Heart left ventricle (tissue), 16 donors: ENCODE measurements at regions not wholly inside any gene's neighbourhood (a gene's known extent, or its start where the extent isn't known, plus 50 kb on each side); places are given as distances from the start of the nearest gene placed in this dataset.

ENCODE experiments used
- ATAC-seq, 4 donors: fragments of 200-7000 bp; cut with Tn5 transposase; one replicate each; pipeline ENCODE4 v1.9.1; 2020 to 2022; ENCODE audit warnings: moderate library complexity in 4 of 4, mild to moderate bottlenecking in 3 of 4, moderate number of reproducible peaks in 1 of 4
- DNase-seq, 5 donors: peaks; one replicate each; pipeline ENCODE4 v3.0.0-alpha.2; 2020
- H3K27ac ChIP-seq, 12 donors: fragments of 200-600 bp; sonication (generic) in 4 of 12; one replicate each; pipeline versions ENCODE4 v1.5.0 to v1.8.0; 2016 to 2022; ENCODE audit warnings: mild to moderate bottlenecking in 2 of 12
- H3K27me3 ChIP-seq, 9 donors: fragments of 200-600 bp; sonication (generic) in 2 of 9; one replicate each; pipeline versions ENCODE4 v1.5.1 to v1.8.0; 2016 to 2022; ENCODE audit warnings: mild to moderate bottlenecking in 3 of 9
- H3K36me3 ChIP-seq, 9 donors: fragments of 200-600 bp; sonication (generic) in 2 of 9; one replicate each; pipeline versions ENCODE4 v1.5.0 to v1.8.0; 2018 to 2022; ENCODE audit warnings: mild to moderate bottlenecking in 2 of 9
- H3K4me1 ChIP-seq, 12 donors: fragments of 200-600 bp; sonication (generic) in 4 of 12; one replicate each; pipeline versions ENCODE4 v1.5.0 to v1.8.0; 2016 to 2022; ENCODE audit warnings: mild to moderate bottlenecking in 3 of 12
- H3K4me3 ChIP-seq, 12 donors: fragments of 200-600 bp; sonication (generic) in 4 of 12; one replicate each; pipeline versions ENCODE4 v1.5.0 to v1.8.0; 2017 to 2022; ENCODE audit warnings: mild to moderate bottlenecking in 9 of 12, moderate library complexity in 4 of 12
- H3K9me3 ChIP-seq, 12 donors: fragments of 200-600 bp; sonication (generic) in 4 of 12; one replicate each; pipeline versions ENCODE4 v1.5.0 to v1.8.0; 2016 to 2022; ENCODE audit warnings: mild to moderate bottlenecking in 1 of 12
- CTCF ChIP-seq, 12 donors: fragments of 200-600 bp; sonication (generic) in 4 of 12; IDR thresholded peaks; one replicate each; pipeline versions ENCODE4 v1.5.0 to v1.8.0; 2018 to 2022; ENCODE audit warnings: antibody characterized with exemption in 12 of 12, mild to moderate bottlenecking in 5 of 12
- POLR2A ChIP-seq, 2 donors: fragments of 450-650 bp; IDR thresholded peaks; one replicate each; pipeline ENCODE4 v1.6.1; 2017; ENCODE audit warnings: antibody characterized with exemption in 2 of 2, mild to moderate bottlenecking in 2 of 2, moderate library complexity in 2 of 2
- WGBS, 4 donors: extraction: QIAGEN DNeasy Blood & Tissue Kit in 2 of 4; methylation state at CpG; one replicate each; pipeline versions ENCODE4 v1.1.5 to v1.1.7; 2013 to 2018; 5-methylcytosine and 5-hydroxymethylcytosine counted together
- intact Hi-C, 10 donors: fragments of 100-400 bp; cut with DNase I; formaldehyde crosslinking; loops; one replicate each; pipeline versions ENCODE4 v1.11.1 to v1.14.2; 2022
- donor health status: ischemic (EF 13 %, LVEDD 7.1; RV severe dilation, severe dysfunction).
- donor health status: healthy with polysubstance abuse.
- donor health status: DM: no; HTN: yes; CAD: no.
- donor health status: DM: no; HTN: no; CAD: no.
- donor health status: ischemic (EF 25% LVEDD 6.9; RV normal size, moderate dysfunction).
- donor health status: ischemic (EF 25% LVEDD 5.7; RV mildly dilated, moderate dysfunction).
- donor health status: healthy.
- donor health status: DM: yes; HTN: yes; CAD: no.
- donor health status: ischemic (EF 35%, LVEDD 5.7; RV mildly dilated, moderate dysfunction).
- donor health status: nonischemic (EF 11% LVEDD 7.7; RV severe dilation, severe dysfunction).
- donor health status: DM: yes; HTN: yes; CAD: no.
- donor health status: PGD.
- donor health status: ischemic (EF 29% LVEDD 5.4; RV normal size, mild dysfunction).
- donor health status: nonischemic (EF 23%, LVEDD 6.1; RV moderate dilation, normal function).

DNA sequence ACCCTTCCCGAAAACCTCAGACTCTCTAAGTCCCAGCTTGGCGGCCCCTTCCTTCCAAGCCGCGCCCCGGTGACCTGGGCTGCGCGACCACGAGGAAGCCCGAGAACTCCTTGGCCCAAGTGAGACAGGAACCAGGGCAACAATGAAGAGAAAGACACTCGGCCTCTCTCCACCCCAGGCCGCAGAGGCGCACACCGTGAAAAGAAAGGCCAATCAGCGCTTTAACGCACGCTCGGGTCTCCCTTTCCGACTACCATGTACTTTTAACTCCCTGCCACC is 166.4 kb upstream of the PPP1R3A start:
- ATAC-seq (peak in 2 of 4 donors; percentile 16 to 22), DNase-seq (no peak)
- H3K36me3 ChIP-seq: no peaks in the 10 kb centered on the region
- peaks cover 7 to 97% (median 65%) of the 10 kb centered on the region in 9 donors for H3K27me3 ChIP-seq
- no peaks in the 10 kb centered on the region for H3K9me3 ChIP-seq
- H3K4me3 ChIP-seq: peak overlapping the region; percentile 22 to 73 (median 61)
- TF ChIP-seq POLR2A (IDR thresholded peaks at IDR 0.05) (no peak), CTCF (IDR thresholded peaks at IDR 0.05) (no peak)
- intact Hi-C loops: loop anchor here in 7 of 10 donors (10.0 kb wide), 7 partner anchors 320 to 1130 kb away; partner anchors contain the start of gene FOXP2 (in 2 of the 7)
- peak overlapping the region; percentile 56 to 92 (median 79) for H3K27ac ChIP-seq
- 0 to 1% (median 1%) methylated on average over 18 of the region's 18 CpGs for WGBS, 4 donors
- H3K4me1 ChIP-seq: peaks cover 0 to 53% (median 11%) of the 10 kb centered on the region in 12 donors

DNA sequence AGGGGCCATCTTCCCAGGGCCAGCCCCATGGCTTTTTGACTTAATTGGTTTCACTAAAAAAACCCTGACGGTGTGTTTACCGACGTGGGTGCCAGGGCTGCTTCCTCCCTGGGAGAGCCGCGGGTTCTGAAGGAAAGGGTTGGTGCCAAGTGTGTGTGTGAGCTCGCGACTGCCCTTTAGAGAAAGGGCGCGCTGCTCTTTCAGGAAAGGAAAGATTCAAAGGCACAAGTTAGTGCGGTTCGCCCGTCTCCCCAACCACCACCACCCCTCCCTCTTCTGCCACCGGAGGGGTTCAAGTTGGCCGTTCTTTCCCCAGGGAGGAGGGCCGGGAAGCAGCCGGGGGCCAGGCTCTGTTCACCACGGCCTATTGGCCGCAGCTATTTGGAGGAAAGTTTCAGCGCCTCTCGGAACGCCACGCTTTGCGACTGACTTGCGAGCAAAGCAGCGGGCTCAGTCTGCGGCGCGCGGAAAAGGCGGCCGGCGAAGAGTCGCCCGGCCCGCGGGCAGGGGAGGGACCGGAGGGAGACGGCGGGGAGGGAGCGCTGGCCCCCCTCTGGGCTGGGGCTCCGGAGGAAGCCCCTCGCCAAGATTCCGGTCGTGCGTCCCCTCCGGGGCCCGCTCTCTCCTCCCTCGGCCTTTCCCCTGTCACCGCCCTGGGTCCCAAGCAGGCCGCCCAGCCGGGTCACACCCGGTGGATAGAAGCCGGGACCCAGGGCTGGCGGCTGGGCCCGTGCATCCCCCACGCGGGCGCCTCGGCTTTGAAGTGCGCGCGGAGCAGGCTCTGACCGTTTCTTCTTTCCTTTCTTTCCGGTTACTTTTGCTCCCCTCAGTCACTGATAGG is 165.9 kb upstream of the PPP1R3A start:
- peak in 4 of 5 donors; percentile 17 to 46 (median 35) for DNase-seq
- TF ChIP-seq POLR2A (IDR thresholded peaks at IDR 0.05) (no peak), CTCF (IDR thresholded peaks at IDR 0.05) (no peak)
- H3K9me3 ChIP-seq: no peaks in the 10 kb centered on the region
- H3K27ac ChIP-seq: peak overlapping the region; percentile 56 to 92 (median 79)
- 0 to 7% (median 1%) methylated on average over 39 to 64 of the region's 64 CpGs for whole genome bisulfite sequencing, 4 donors
- intact Hi-C loops: loop anchor here in 7 of 10 donors (5.0 to 10.0 kb wide), 8 partner anchors 320 to 1130 kb away; partner anchors contain the start of gene FOXP2 (in 2 of the 7)
- peak overlapping the region; percentile 22 to 73 (median 61) for H3K4me3 ChIP-seq
- H3K27me3 ChIP-seq: peaks cover 7 to 92% (median 64%) of the 10 kb centered on the region in 9 donors
- peak in 3 of 4 donors; percentile 24 to 37 (median 30) for ATAC-seq
- peaks cover 0 to 53% (median 11%) of the 10 kb centered on the region in 12 donors for H3K4me1 ChIP-seq
- H3K36me3 ChIP-seq: no peaks in the 10 kb centered on the region

DNA sequence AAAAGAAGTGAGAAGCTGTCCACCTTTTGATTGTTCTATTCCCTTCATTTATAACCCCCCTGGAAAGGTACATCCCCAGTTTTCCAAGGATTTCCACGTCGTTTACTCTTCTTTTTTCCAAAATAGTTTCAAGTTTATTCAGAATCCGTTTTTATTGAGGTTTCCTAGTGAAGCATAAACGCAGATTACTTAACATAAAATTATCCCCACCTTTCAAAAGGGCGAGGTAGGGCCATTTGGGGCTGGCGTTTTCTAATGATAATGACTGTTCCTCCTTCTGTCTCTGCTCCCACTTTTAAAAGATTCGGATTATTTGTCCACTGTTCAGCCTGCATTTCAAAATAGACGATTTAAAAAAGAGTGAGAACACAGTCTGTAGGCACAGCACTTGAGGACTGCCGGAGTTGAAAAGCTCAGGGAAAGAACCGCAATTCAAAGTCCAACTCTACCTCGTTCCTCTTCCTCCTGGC is 165.2 kb upstream of the PPP1R3A start:
- ATAC-seq (no peak), DNase-seq (no peak)
- H3K27ac ChIP-seq: peak overlapping the region in 10 of 12 donors; percentile 56 to 92 (median 79)
- WGBS, 4 donors: 14 to 22% (median 19%) methylated on average over 11 of the region's 11 CpGs
- no peaks in the 10 kb centered on the region for H3K9me3 ChIP-seq
- H3K4me3 ChIP-seq: peak overlapping the region in 11 of 12 donors; percentile 46 to 73 (median 62)
- peaks cover 0 to 53% (median 11%) of the 10 kb centered on the region in 12 donors for H3K4me1 ChIP-seq
- no peak for TF ChIP-seq CTCF (IDR thresholded peaks at IDR 0.05)
- no peak for TF ChIP-seq POLR2A (IDR thresholded peaks at IDR 0.05)
- intact Hi-C loops: loop anchor here in 7 of 10 donors (5.0 to 10.0 kb wide), 8 partner anchors 321 to 1131 kb away; partner anchors contain the start of gene FOXP2 (in 2 of the 7)
- peaks cover 10 to 91% (median 66%) of the 10 kb centered on the region in 9 donors for H3K27me3 ChIP-seq
- H3K36me3 ChIP-seq: no peaks in the 10 kb centered on the region
